NCI-H187 treated with DMSO at 0.1 percent for 48 hours (cell line): ENCODE measurements at regions not wholly inside any gene's neighbourhood (a gene's known extent, or its start where the extent isn't known, plus 50 kb on each side); places are given as distances from the start of the nearest gene placed in this dataset.
"Not testable (repeated sequence)": the region's sequence is repeated elsewhere in the genome, so short reads cannot be mapped to it uniquely, and the experiment has no call there.

Experiments
- DNase-seq: peaks from one replicate; lab custom pipeline; 2025; lab: John Stamatoyannopoulos, UW

DNA sequence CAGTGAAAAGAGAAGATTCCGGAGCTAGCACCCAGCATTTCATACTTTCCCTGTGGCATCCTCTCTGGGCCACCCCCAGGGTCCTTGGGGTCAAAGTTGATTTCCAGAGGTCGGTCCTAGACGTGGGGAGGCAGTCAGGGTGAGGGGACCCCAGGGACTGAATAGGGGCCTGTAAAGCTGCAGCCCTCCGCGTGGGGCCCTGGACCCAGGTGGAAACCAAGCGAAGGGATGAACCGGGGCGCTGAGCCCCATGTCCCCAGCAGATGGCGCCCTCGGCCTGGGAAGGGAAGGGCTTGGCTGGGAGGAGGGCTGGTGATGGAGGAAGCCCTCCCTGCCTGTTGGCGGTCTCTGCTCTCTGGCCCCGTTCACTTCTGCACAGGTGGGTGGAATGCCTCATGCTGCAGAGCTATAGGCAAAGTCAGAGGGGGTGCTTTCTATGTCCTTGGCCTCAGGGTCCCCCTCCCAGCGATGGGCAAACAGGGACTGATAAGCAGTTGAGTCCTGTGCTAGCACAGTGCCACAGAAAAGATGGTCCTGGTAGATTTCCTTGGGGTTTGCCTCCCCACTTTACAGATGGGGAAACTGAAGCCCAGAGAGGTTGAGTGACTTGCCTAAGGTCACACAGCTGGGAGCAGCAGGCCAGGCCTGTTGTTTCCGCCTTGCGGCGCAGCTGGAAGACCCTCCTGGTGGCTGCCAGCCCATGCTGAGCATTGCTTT lies 163.4 kb upstream of the CIBAR2 start:
- no peak for DNase-seq

DNA sequence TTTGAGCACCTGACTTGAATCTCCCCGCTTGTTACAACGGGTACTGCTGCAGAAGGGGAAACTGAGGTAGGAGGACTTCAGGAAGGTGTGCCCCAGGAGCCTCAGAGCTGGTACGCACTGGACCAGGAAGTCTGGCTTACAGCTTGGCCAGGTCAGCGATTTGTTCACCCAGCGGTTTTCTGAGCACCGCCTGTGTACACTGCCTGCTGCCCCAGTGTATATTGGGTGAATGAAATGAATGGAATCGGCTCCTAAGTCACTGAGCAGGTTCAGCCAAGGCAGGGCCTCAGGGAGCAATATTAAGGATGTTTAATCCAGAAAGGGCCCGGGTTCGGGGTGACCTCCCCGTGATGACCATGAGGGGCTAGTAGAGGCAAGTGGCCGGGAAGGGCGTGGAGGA lies 164.0 kb upstream of the CIBAR2 start:
- DNase-seq: no peak

DNA sequence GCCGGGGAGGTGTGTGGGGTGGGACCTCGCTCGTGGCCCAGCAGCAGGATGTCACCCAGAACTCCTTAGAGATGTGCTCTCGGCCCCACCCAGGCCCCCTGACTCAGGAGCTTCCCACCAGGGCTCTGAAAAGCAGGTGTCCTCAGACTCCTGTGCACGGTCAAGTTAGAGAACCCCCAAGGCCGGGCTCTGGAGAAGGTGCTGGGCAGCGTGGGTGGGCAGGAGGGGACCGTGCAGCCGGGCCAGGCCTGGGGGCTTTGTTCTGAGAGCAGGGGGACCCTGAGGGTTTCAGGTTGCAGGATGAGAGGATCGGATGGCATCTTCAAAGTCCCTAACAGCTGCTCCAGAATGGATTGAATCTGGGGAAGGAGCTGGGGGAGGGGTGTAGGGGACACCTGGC lies 164.4 kb upstream of the CIBAR2 start:
- DNase-seq: no peak

DNA sequence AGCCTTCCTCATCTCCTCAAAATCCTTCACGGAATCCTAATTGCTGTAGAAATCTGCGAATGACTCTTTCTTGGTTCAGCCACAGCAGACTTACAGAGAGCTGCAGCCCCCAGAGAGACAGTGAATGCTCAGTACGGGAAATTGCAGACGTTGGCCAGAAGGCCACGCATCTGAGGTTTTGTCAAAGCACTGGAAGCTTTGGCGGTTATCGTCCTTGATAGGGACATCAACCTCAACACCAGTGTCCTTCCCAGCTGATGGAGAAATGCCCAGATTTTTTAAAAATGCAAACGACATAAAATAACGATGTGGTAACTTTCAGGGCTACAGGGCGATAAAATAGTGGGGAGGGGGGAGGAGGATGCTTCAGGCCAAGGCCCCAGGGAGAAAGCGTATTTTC lies 166.6 kb upstream of the CIBAR2 start:
- no peak for DNase-seq

DNA sequence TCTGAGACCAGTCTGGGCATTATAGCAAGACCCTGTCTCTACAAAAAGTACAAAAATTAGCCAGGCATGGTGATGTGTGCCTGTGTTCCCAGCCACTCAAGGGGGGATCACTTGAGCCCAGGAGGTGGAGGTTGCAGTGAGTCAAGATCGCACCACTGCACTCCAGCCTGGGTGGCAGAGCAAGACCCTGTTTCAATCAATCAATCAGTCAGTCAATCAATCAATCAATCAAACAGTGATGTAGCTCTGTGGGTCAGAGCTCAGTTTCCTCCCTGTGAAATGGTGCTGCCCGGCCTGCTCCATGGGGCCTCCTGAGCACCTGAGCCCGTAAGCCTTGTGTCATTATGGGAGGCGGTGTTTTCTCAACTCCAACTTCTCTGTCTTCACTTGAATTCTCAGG lies 167.1 kb upstream of the CIBAR2 start:
- DNase-seq: no peak

DNA sequence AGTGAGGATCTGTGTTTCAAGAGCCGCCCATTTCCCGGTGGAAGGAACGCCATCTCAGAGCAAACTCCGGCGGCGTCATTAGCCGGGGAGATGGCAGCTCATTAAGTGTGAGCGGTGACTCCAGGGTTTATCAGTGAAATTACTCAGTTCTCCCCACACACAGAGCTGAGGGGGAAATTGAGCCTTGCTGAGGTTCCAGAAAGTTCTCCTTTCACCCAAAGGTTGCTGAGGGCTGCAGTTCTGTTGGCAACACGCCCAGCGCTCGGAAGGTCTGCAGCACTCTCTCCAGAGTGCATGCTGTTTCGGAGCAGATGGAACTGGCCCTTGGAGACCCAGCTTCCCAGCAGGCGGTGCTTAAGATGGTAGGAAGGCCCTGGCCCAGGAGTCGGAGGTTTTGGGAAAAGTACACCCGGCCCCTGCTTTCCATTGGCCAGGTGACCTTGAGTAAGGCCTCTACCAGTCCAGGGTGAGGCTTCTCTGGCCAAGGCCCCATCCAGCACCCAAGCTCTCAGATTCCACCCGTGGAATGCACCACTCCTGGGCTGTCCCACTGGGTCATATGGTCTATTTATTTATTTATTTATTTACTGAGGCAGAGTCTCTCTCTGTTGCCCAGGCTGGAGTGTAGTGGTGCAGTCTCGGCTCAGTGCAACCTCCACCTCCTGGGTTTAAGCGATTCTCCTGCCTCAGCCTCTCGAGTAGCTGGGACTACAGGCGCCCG lies 167.7 kb upstream of the CIBAR2 start:
- no peak for DNase-seq

DNA sequence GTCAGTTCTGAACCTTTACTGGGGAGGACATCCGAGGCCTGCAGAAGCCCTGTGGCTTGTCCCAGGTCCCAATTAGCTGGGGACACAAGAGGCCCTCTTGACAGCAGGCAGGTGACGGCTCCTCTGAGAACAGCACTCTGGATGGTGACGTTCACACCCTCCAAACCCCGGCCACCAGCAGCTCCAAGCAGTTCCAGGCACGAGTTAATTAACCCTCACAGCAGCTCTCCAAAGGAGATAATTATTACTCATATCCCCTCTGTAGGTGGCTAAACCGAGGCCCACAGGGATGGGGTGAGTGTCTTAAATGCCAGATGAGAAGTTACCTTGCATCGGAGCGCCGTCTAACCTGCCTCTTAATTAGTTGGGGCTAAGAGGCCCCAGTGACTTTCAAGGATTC lies 168.9 kb upstream of the CIBAR2 start:
- no peak for DNase-seq

DNA sequence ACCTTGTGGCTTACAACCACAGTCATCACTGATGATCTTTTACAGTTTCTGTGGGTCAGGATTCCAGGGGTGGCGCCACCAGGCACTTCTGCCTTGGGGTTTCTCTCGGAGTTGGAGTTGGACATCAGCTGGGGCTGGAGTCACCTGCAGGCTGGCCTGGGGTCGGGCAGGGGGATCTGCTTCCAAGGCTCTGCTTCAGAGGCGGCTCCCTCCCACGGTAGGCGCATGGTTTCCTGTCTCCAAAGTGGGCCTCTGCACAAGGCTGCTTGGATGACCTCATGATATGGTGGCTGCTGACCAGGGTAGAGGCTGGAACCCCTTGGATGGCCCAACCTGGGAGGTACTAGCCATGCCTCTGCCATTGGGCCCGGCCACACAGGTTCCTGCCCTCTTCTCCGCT lies 170.6 kb upstream of the CIBAR2 start:
- DNase-seq: no peak

DNA sequence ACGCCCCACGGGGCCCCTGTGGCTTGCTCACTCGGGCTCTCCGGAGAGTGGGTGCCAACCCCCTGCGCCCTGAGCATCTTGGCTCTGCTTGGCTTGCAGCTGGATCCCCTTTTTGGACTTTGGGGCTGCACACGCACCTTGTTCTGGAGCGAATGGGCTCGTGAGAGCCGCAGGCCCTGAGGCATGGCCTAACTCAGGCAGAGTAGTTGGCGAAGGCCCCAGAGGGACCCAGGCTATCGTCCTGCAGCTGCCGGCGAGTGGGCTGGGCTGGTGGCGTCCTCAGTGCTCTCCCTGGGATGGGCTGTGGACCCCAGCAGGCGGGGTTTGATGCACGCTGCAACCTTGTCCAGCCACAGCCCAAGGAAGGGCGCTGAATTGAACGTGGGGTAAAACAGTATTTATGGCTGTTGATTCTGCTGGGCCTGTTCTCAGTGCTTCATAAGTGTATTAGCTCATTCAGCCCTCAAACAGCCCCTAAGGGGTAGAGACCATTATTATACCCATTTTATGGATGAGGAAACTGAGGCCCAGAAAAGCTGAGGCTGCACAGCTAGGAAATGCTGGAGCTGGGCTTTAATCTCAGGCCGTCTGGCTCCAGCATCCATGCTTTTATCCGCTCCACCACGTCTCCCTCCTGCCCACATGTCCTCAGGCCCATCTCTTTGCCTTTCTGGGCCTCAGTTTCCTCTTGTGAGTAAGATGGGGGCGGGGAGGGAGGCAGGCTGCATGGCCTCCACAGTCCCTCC lies 171.2 kb upstream of the CIBAR2 start:
- DNase-seq: no peak

DNA sequence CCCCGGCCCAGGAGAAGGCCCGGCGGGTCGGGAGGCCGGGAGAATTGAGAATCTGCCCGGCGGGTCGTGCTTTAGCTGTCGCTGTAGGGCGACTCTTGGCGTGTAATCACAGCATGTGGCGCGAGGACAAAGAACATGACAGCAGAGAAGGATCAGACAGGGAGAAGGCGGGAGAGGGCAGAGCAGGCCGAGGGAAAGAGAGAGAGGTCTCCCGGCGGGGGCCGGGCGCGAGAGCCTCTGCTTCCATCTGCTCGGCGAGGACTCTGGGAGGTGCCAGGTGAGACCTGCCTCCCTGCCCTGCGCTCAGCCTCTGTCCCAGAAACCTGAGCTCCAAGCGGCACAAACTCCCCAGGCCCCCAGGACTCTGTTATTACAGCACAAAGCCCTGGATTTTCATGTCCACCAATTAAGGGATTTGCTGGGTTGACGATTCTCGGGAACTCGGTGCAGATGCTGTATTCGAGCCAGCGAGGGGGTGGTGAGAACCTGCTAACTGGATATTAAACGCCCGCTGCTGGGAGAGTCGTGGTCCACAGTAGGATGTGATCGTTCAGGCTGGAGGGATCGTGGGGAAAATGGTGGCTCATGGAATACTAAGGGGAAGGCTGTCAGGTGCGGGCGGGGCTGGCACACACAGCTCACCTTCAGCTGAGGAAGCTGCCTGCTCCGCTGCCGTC lies 172.0 kb upstream of the CIBAR2 start:
- DNase-seq: no peak

DNA sequence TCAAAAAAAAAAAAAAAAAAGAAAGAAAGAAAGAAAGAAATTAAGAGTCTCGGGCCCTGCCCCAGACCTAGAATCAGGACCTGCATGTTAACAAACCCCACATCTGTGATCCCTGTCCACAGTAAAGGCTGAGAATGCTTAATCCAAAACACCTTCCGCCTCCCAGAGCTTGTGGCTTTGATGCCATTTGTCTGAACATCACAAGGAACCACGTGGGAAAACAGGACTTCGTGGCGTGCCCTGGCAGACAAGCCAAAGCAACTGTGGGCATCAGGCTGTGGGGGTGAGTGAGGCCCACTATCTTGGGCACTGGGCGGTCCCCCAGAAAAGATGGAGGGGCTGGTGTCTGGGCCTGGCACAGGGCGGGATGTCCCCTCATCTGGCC lies 173.4 kb upstream of the CIBAR2 start:
- DNase-seq: no peak

DNA sequence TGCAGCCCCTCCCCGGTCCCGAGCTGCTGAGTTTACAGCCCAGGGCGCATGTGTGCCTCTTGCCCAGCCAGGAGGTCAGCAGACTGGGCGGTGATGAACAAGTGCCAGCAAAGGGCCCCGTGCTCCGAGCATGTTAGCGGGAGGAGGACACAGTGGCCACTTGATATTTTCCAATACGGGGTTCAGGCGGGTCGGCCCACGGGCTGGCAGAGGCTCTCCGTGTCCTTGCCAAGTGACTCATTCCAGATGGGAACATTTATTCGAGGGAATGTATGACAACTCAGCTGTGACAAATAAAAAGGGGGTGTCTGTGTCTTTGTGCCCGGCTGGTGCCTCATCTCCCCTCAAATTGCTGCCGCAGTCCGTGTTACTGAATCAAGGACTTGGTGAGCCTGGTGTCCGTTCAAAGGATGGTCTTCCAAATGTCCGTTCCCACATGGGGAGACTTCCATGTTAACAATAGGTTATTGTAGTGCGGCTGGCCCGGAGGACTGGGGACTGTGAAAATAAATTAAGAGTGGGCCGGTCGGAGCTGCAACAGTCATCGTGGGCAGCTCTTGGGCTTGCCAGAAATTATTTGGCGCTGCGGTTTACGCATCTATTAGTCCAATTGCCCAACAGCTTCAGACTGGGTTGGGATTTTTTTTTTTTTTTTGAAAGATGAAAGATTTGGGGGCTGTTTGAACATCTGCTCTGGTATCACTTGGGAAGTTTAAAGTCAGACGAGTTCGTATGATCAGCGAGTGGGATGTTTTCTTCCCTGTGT lies 174.0 kb upstream of the CIBAR2 start:
- no peak for DNase-seq

DNA sequence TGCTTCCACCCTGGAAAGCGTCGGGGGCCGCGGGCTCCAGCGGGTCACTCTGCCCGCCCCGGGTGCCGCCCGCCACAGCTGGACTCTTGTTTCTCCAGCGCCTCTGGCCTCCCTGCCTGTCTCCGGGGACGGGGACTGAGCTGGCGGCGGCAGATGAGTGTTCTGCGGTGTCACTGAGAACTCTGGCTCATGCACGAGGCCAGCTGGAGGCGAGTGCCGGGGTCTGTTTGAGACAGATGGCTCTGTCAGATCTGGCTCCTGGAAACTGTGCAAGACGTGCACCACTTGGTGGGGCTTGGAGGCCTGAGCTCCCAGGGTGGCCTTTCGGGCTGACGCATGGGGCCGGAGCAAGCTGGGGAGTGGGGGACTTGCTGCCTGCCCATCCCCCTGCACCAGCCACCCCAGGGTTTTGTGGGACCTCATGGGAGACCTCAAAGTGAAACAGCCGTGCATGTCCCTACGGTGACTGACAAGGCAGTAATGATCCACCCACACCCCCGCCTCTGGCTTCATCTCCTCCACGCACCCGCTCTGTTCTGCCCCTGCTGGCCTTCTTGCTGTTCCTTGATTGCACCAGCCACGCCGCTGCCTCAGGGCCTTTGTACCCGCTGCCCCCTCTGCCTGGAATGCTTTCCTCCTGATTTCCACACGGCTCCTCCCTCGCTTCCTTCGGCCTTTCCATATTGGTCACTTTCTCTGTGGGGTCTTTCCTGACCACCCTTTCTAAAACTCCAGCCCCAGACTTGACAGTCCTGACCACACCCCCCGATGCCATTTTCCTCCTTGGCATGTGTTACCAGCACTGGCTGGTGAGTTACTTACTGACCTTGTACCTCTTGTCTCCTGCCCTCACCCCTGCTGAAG lies 174.9 kb upstream of the CIBAR2 start:
- DNase-seq: no peak

DNA sequence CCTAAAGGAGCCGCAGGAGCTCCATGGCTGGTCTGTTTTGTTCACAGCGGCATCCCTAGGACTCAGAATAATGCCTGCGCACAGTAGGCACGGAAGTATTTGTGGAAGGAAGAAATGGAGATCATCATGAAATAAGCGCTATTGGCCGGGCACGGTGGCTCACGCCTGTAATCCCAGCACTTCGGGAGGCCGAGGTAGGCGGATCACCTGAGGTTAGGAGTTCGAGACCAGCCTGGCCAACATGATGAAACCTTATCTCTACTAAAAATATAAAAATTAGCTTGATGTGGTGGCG lies 175.5 kb upstream of the CIBAR2 start:
- DNase-seq: not testable (repeated sequence)

DNA sequence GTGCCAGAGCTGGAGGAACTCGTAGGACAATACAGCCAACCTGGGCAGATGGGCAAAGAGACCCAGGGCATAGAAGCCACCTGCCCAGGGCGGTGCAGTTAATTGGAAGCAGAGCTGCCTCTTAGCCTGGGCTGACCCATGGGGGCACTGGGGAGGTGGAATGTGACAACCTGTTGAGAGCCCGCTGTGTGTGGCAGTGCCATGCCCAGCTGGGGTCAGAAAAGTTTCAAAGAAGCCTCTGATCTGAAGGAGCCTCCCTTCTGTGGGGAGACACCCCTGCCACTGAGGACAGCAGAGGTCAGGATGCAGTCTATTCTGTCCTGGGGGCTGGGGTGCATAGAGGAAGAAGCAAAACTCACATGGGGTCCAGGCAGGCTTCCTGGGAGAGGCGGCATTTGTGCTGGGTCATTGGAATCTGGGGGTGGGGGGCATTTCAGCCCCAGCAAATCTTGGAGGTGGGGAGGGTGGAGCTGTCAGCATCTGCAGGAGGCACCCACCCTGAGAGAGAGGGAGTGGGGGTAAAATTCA lies 176.1 kb upstream of the CIBAR2 start:
- DNase-seq: no peak

DNA sequence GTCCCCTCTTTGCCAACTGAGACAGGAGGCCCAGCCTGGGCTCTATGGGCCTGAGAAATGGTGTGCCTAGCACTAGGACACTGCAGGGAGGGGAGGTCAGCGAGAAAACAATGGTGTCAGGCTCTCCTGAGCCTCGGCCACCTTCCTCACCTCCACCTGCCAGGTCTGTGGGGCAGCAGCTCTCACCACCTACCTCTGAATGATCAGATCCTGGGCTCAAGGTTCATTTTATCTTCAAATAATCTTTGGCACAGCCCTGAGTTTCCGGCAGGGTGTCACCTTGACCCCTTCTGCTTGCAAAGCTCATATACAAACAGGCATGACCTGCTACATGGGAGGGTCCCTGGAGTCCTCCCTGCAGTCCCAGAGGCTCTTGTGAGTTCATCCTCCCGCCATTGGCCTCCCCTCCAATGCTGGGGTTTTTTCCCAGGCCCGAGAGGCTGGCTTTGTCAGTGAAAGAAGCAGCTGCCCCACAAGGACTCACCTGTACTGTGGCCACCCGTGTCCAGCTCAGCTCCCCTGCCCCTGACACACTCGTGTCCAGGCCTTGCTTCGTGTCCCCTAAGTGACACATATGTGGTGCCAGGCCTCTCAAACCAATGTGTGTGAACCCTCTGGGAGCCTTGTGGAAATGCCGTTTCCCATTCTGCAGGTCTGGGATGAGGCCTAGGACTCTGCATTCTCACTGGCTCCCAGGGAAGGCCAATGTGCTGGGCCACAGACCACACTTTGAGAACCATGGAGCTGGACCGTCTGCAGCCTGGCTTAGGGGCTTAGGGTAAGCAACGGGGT lies 176.8 kb upstream of the CIBAR2 start:
- no peak for DNase-seq

DNA sequence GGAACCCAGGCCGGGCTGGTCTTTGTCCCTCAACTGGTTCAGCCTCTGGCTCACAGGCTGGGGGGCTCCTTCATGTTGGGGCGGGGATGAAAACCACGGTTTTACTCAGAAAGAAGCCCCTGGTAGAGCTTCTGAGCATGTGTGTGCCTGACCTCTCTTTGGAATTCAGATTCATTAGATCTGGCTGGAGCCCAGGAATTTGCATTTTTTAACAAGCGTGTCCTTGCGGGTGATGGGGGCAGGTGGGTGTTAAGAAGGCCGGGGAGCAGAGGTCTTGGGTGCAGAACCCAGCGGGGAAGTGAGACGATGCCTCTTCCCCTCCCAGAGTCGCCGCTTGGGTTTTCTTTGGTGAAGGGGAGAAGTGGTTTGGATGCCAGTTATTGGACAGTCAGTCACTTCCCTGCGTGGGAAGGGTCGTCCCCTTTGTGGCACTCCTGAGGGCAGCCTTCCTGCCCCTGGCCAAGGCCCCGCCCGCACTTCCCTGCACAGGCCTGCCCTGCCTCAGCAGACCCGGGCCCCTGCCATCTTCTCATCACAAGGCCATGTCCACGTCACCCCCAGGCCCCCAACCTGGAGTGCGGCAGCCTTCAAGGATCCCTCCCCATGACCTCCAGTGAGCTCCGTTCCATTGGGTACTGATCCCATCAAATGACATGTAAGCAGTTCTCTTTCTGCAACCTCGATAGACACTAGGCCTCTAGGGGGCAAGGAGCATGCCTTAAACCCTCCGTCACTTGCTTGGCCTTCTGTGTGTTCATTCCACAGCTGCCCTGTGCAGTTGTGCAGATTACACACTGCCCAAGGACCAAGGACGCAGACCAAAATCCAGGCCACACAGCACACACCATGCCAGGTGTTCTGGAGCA lies 177.7 kb upstream of the CIBAR2 start:
- DNase-seq: no peak

DNA sequence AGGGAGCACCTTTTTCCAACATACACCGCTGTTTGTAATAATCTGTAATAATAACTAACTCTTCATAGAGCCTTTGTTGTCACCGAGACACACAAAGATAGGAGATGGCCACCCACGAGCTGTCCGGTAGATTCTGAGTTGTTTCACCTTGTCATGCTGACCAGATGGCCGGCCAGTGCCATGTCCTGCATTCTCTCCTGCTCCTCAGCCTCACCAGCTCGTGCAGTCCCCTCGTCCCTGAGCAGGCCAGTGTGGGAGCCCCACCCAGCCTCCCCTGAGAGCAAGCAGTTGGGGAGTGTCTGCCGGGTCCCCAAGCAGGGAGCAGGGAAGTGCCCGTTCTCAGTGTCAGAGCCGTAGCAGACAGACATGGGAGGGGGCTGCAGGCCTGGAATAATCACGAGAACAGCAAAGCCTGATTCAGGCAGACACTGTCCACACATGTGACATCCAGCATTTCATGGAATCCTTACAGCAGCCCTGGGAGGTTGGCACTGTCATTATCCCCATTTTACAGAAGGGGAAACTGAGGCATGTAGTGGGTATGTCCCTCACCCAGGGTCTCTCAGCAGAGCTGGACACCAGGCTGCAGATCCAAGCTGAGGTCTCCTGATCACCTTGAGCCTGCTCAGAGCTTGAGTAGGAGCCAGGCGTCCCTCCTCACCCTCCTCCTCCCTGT lies 178.5 kb upstream of the CIBAR2 start:
- DNase-seq: no peak
